ENCODE measurements at regions not wholly inside any gene's neighbourhood (a gene's known extent, or its start where the extent isn't known, plus 50 kb on each side); places are given as distances from the start of the nearest gene placed in this dataset.

- TF ChIP-seq CTCF (IDR thresholded peaks at IDR 0.05): no peak
- ATAC-seq (ENCODE audit: low FRiP score): no peak
- no peak for DNase-seq (ENCODE audit: low spot score)
These were observed 249.0 kb downstream of the ZEB2 start for GRCh38 chr2:144270951-144271350.

GRCh38 chr2:144268036-144268678 is 251.8 kb downstream of the ZEB2 start:
- no peak for TF ChIP-seq CTCF (IDR thresholded peaks at IDR 0.05)
- DNase-seq (ENCODE audit: low spot score): no peak
- ATAC-seq (ENCODE audit: low FRiP score): no peak

- no peak for TF ChIP-seq CTCF (IDR thresholded peaks at IDR 0.05)
- no peak for DNase-seq (ENCODE audit: low spot score)
- no peak for ATAC-seq (ENCODE audit: low FRiP score)
These were observed 252.7 kb downstream of the ZEB2 start for GRCh38 chr2:144267239-144267638.

GRCh38 chr2:144265654-144266053 is 254.3 kb downstream of the ZEB2 start:
- no peak for ATAC-seq (ENCODE audit: low FRiP score)
- no peak for TF ChIP-seq CTCF (IDR thresholded peaks at IDR 0.05)
- DNase-seq (ENCODE audit: low spot score): no peak

- ATAC-seq (ENCODE audit: low FRiP score) (no peak), DNase-seq (ENCODE audit: low spot score) (no peak)
- no peak for TF ChIP-seq CTCF (IDR thresholded peaks at IDR 0.05)
These were observed 258.0 kb downstream of the ZEB2 start for GRCh38 chr2:144261966-144262365.

GRCh38 chr2:144261336-144261735 is 258.6 kb downstream of the ZEB2 start:
- TF ChIP-seq CTCF (IDR thresholded peaks at IDR 0.05): no peak
- ATAC-seq (ENCODE audit: low FRiP score): no peak
- DNase-seq (ENCODE audit: low spot score): no peak

- TF ChIP-seq CTCF (IDR thresholded peaks at IDR 0.05): no peak
- no peak for ATAC-seq (ENCODE audit: low FRiP score)
- no peak for DNase-seq (ENCODE audit: low spot score)
These were observed 260.6 kb downstream of the ZEB2 start for GRCh38 chr2:144259332-144259731.

All from omental fat pad (tissue), 3 donors.